Heart right ventricle (tissue), 16 donors: ENCODE measurements at regions not wholly inside any gene's neighbourhood (a gene's known extent, or its start where the extent isn't known, plus 50 kb on each side); places are given as distances from the start of the nearest gene placed in this dataset.
"Not testable (repeated sequence)": the region's sequence is repeated elsewhere in the genome, so short reads cannot be mapped to it uniquely, and the experiment has no call there.

ENCODE experiments used
- ATAC-seq, 8 donors: fragments of 200-7000 bp; cut with Tn5 transposase; one replicate each; pipeline ENCODE4 v1.9.1; 2020; ENCODE audit warnings: mild to moderate bottlenecking in 8 of 8, moderate library complexity in 8 of 8, moderate number of reproducible peaks in 1 of 8
- DNase-seq, 2 donors: peaks; one replicate each; pipeline ENCODE4 v3.0.0-alpha.2; 2020
- H3K27ac ChIP-seq, 10 donors: fragments of 200-600 bp; sonication (generic) in 2 of 10; one replicate each; pipeline versions ENCODE4 v1.5.0 to v1.8.0; 2020 to 2022; ENCODE audit warnings: mild to moderate bottlenecking in 3 of 10
- H3K27me3 ChIP-seq, 7 donors: fragments of 200-600 bp; one replicate each; pipeline ENCODE4 v1.8.0; 2021 to 2022; ENCODE audit warnings: mild to moderate bottlenecking in 2 of 7
- H3K36me3 ChIP-seq, 9 donors: fragments of 200-600 bp; sonication (generic) in 1 of 9; one replicate each; pipeline versions ENCODE4 v1.5.0 to v1.8.0; 2020 to 2022; ENCODE audit warnings: mild to moderate bottlenecking in 2 of 9
- H3K4me1 ChIP-seq, 9 donors: fragments of 200-600 bp; sonication (generic) in 1 of 9; one replicate each; pipeline versions ENCODE4 v1.5.0 to v1.8.0; 2020 to 2022; ENCODE audit warnings: mild to moderate bottlenecking in 4 of 9
- H3K4me3 ChIP-seq, 10 donors: fragments of 200-600 bp; sonication (generic) in 2 of 10; one replicate each; pipeline versions ENCODE4 v1.5.0 to v1.8.0; 2020 to 2022; ENCODE audit warnings: mild to moderate bottlenecking in 7 of 10, moderate library complexity in 2 of 10
- H3K9me3 ChIP-seq, 11 donors: fragments of 200-600 bp in 10 of 11; sonication (generic) in 2 of 11; one replicate each; pipeline versions ENCODE4 v1.5.0 to v1.8.0; 2013 to 2022; ENCODE audit warnings: mild to moderate bottlenecking in 2 of 11, control low read depth in 1 of 11, moderate library complexity in 1 of 11
- CTCF ChIP-seq, 9 donors: fragments of 200-600 bp; sonication (generic) in 2 of 9; IDR thresholded peaks; one replicate each; pipeline versions ENCODE4 v1.5.0 to v1.8.0; 2021 to 2022; ENCODE audit warnings: antibody characterized with exemption in 9 of 9, mild to moderate bottlenecking in 5 of 9, moderate library complexity in 1 of 9
- WGBS, 2 donors: extraction: QIAGEN DNeasy Blood & Tissue Kit; methylation state at CpG; one replicate each; pipeline ENCODE4 v1.1.7; 2013; ENCODE audit warnings: inconsistent platforms in 1 of 2; 5-methylcytosine and 5-hydroxymethylcytosine counted together
- intact Hi-C, 10 donors: fragments of 100-400 bp; cut with DNase I; formaldehyde crosslinking; loops; one replicate each; pipeline versions ENCODE4 v1.11.1 to v1.14.2; 2022
- donor health status: Arrhythmogenic right ventricular cardiomyopathy.
- donor health status: ischemic (EF 13 %, LVEDD 7.1; RV severe dilation, severe dysfunction).
- donor health status: healthy with polysubstance abuse.
- donor health status: DM: no; HTN: yes; CAD: no.
- donor health status: DM: no; HTN: no; CAD: no.
- donor health status: ischemic (EF 25% LVEDD 6.9; RV normal size, moderate dysfunction).
- donor health status: ischemic (EF 25% LVEDD 5.7; RV mildly dilated, moderate dysfunction).
- donor health status: healthy.
- donor health status: DM: yes; HTN: yes; CAD: no.
- donor health status: Ischemic cardiomyopathy.
- donor health status: ischemic (EF 35%, LVEDD 5.7; RV mildly dilated, moderate dysfunction).
- donor health status: nonischemic (EF 11% LVEDD 7.7; RV severe dilation, severe dysfunction).
- donor health status: DM: yes; HTN: yes; CAD: no.
- donor health status: PGD.
- donor health status: ischemic (EF 29% LVEDD 5.4; RV normal size, mild dysfunction).
- donor health status: nonischemic (EF 23%, LVEDD 6.1; RV moderate dilation, normal function).

- Histone ChIP-seq H3K4me3 (no peak overlapping the region), H3K27me3 (no peaks in the 10 kb centered on the region), H3K9me3 (no peaks in the 10 kb centered on the region), H3K4me1 (peaks cover 0 to 11% (median 0%) of the 10 kb centered on the region in 9 donors), H3K27ac (peak overlapping the region in 1 of 10 donors; percentile 31), H3K36me3 (no peaks in the 10 kb centered on the region)
- no peak for TF ChIP-seq CTCF (IDR thresholded peaks at IDR 0.05)
- intact Hi-C loops, result no loop called here
- ATAC-seq (peak in 6 of 8 donors; percentile 48 to 70 (median 57)), DNase-seq (no peak)
- WGBS, 2 donors, result 42 to 71% methylated on average over 1 of the region's 1 CpG
Measured at GRCh38 chr11:121358760-121359159, 66.2 kb downstream of the SC5D start.

- intact Hi-C loops, result no loop called here
- H3K27me3 ChIP-seq, result no peaks in the 10 kb centered on the region
- no peak overlapping the region for H3K27ac ChIP-seq
- H3K9me3 ChIP-seq, result no peaks in the 10 kb centered on the region
- no peaks in the 10 kb centered on the region for H3K36me3 ChIP-seq
- TF ChIP-seq CTCF (IDR thresholded peaks at IDR 0.05), result no peak
- ATAC-seq (peak in 1 of 8 donors; percentile 39), DNase-seq (no peak)
- no peak overlapping the region for H3K4me3 ChIP-seq
- H3K4me1 ChIP-seq, result peaks cover 0 to 11% (median 0%) of the 10 kb centered on the region in 9 donors
Measured at GRCh38 chr11:121359591-121359990, 67.0 kb downstream of the SC5D start.

- H3K27me3 ChIP-seq, intact Hi-C loops, H3K4me3 ChIP-seq, H3K36me3 ChIP-seq, ATAC-seq, DNase-seq, H3K9me3 ChIP-seq, H3K27ac ChIP-seq: not testable (repeated sequence)
- WGBS, 2 donors, result 91 to 96% methylated on average over 41 of the region's 41 CpGs
- H3K4me1 ChIP-seq, result peaks cover 0 to 22% (median 4%) of the 10 kb centered on the region in 9 donors
Measured at GRCh38 chr11:121362955-121363354, 70.4 kb downstream of the SC5D start.

- ATAC-seq (no peak), DNase-seq (no peak)
- Histone ChIP-seq H3K4me3 (no peak overlapping the region), H3K27ac (no peak overlapping the region), H3K9me3 (no peaks in the 10 kb centered on the region), H3K36me3 (no peaks in the 10 kb centered on the region), H3K27me3 (no peaks in the 10 kb centered on the region), H3K4me1 (peaks cover 0 to 28% (median 5%) of the 10 kb centered on the region in 9 donors)
- no peak for TF ChIP-seq CTCF (IDR thresholded peaks at IDR 0.05)
- 89% methylated on average over 4 of the region's 4 CpGs for WGBS, 2 donors
- intact Hi-C loops, result no loop called here
Measured at GRCh38 chr11:121365304-121365703, 72.7 kb downstream of the SC5D start.

GRCh38 chr11:121366038-121366437 lies 73.5 kb downstream of the SC5D start:
- no peaks in the 10 kb centered on the region for H3K36me3 ChIP-seq
- 90 to 94% methylated on average over 5 of the region's 5 CpGs for WGBS, 2 donors
- H3K9me3 ChIP-seq, result no peaks in the 10 kb centered on the region
- DNase-seq (no peak), ATAC-seq (no peak)
- peaks cover 0 to 28% (median 5%) of the 10 kb centered on the region in 9 donors for H3K4me1 ChIP-seq
- no peak overlapping the region for H3K4me3 ChIP-seq
- H3K27ac ChIP-seq, result no peak overlapping the region
- TF ChIP-seq CTCF (IDR thresholded peaks at IDR 0.05), result no peak
- no peaks in the 10 kb centered on the region for H3K27me3 ChIP-seq
- intact Hi-C loops, result no loop called here
